Tibial artery (tissue), 4 donors: ENCODE measurements at regions not wholly inside any gene's neighbourhood (a gene's known extent, or its start where the extent isn't known, plus 50 kb on each side); places are given as distances from the start of the nearest gene placed in this dataset.
"Not testable (repeated sequence)": the region's sequence is repeated elsewhere in the genome, so short reads cannot be mapped to it uniquely, and the experiment has no call there.

Experiments
- DNase-seq, 2 donors: peaks; one replicate each; pipeline ENCODE4 v3.0.0-alpha.2; 2019
- H3K27ac ChIP-seq, 2 donors: fragments of 200-600 bp; sonication (generic) in 1 of 2; 1 replicate in 1 of 2; 2 replicates in 1 of 2; pipeline ENCODE4 v1.5.1; 2018 to 2019; ENCODE audit warnings: mild to moderate bottlenecking in 1 of 2
- H3K27me3 ChIP-seq, 2 donors: fragments of 200-600 bp; sonication (generic) in 1 of 2; one replicate each; pipeline versions ENCODE4 v1.5.1 to v1.6.0; 2016 to 2019
- H3K36me3 ChIP-seq, 3 donors: fragments of 200-600 bp; sonication (generic) in 2 of 3; one replicate each; pipeline ENCODE4 v1.5.1; 2016 to 2019; ENCODE audit warnings: mild to moderate bottlenecking in 2 of 3
- H3K4me1 ChIP-seq, 4 donors: fragments of 200-600 bp; sonication (generic) in 2 of 4; 1 replicate in 3 of 4; 2 replicates in 1 of 4; pipeline ENCODE4 v1.5.1; 2016 to 2019
- H3K4me3 ChIP-seq, 2 donors: fragments of 200-600 bp; sonication (generic) in 1 of 2; 1 replicate in 1 of 2; 2 replicates in 1 of 2; pipeline ENCODE4 v1.5.1; 2018 to 2019; ENCODE audit warnings: mild to moderate bottlenecking in 2 of 2
- H3K9me3 ChIP-seq, 3 donors: fragments of 200-600 bp; sonication (generic) in 1 of 3; one replicate each; pipeline ENCODE4 v1.5.1; 2016 to 2019
- intact Hi-C: fragments of 100-400 bp; cut with DNase I; formaldehyde crosslinking; loops from one replicate; pipeline ENCODE4 v1.15.0; 2023; ENCODE audit warnings: low total_unique reads
- TF ChIP-seq, protein P1 (sequence below), 2 experiments: fragments of 200-600 bp in 1 of 2; fragments of 450-650 bp in 1 of 2; IDR thresholded peaks; one replicate each; pipeline ENCODE4 v1.5.1; 2017 to 2019; ENCODE audit warnings: antibody characterized with exemption in 2 of 2, mild to moderate bottlenecking in 1 of 2, moderate library complexity in 1 of 2

DNA sequence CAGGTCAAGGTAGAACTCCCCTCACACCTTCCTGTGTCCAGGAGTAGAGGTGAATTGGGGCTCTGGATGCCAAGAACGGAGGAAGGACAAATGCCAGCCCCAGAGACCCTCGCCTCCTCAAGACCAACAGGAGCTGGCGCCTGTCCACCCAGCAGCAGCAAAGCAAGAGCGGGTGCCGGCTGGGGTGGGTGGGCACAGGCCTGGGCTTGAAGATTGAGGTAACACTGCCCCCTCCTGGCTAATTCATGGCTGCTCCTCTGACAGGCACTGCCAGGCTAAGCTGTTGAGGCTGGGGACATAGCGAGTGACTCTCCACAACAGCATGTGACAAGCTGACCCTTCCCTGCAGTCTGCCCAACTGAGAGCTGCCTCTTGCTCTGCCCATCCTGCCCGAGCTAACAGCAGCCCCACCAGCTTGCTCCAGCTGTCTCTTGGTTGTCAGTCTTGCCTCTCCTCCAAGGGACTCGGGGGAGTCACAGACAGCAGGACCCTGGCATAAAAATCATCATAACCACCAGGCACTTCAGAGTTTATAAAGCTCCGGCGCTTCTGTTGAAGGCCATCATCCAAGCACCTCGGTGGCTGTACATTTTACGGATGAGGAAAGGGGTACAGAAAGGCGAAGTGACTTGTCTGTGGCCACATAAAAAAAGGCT is 202.3 kb downstream of the TBC1D2B start:
- peak; percentile 38 to 81 for DNase-seq
- intact Hi-C loops = not testable (repeated sequence)

DNA sequence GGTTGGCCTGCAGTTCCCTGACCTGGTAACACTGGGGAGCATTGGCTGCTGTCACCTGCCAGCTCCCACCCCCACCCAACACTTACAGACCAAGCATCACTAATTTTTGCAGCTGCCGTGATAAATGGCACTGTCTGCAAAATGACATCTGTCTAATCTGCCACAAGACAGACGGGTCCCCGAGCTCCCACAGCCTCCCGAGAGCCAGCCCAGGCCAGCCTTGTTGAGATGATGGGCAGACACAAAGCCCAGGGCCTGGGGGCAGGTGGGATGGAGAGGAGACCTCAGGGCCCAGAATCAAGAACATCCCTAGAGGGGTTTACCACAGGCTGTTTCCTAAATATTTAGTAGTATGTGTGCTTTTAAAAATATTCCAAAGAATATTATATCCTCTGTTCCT is 203.4 kb downstream of the TBC1D2B start:
- H3K4me1 ChIP-seq = peaks cover 0 to 25% (median 18%) of the 10 kb centered on the region in 4 donors
- no peak overlapping the region for H3K4me3 ChIP-seq
- peak overlapping the region; percentile 77 to 81 for H3K27ac ChIP-seq
- no peaks in the 10 kb centered on the region for H3K36me3 ChIP-seq
- no peaks in the 10 kb centered on the region for H3K9me3 ChIP-seq
- DNase-seq = no peak
- TF ChIP-seq, protein P1, sequence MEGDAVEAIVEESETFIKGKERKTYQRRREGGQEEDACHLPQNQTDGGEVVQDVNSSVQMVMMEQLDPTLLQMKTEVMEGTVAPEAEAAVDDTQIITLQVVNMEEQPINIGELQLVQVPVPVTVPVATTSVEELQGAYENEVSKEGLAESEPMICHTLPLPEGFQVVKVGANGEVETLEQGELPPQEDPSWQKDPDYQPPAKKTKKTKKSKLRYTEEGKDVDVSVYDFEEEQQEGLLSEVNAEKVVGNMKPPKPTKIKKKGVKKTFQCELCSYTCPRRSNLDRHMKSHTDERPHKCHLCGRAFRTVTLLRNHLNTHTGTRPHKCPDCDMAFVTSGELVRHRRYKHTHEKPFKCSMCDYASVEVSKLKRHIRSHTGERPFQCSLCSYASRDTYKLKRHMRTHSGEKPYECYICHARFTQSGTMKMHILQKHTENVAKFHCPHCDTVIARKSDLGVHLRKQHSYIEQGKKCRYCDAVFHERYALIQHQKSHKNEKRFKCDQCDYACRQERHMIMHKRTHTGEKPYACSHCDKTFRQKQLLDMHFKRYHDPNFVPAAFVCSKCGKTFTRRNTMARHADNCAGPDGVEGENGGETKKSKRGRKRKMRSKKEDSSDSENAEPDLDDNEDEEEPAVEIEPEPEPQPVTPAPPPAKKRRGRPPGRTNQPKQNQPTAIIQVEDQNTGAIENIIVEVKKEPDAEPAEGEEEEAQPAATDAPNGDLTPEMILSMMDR (IDR thresholded peaks at IDR 0.05) = no peak
- intact Hi-C loops = no loop called here
- H3K27me3 ChIP-seq = no peaks in the 10 kb centered on the region

More for the DNA sequence above, 202.3 kb downstream of the TBC1D2B start:
- peak overlapping the region; percentile 77 to 81 for H3K27ac ChIP-seq
- H3K4me3 ChIP-seq, H3K27me3 ChIP-seq, H3K36me3 ChIP-seq, H3K9me3 ChIP-seq: not testable (repeated sequence)
- peaks cover 0 to 25% (median 17%) of the 10 kb centered on the region in 4 donors for H3K4me1 ChIP-seq
- TF ChIP-seq, protein P1 (IDR thresholded peaks at IDR 0.05) = peak; percentile 30 to 55

DNA sequence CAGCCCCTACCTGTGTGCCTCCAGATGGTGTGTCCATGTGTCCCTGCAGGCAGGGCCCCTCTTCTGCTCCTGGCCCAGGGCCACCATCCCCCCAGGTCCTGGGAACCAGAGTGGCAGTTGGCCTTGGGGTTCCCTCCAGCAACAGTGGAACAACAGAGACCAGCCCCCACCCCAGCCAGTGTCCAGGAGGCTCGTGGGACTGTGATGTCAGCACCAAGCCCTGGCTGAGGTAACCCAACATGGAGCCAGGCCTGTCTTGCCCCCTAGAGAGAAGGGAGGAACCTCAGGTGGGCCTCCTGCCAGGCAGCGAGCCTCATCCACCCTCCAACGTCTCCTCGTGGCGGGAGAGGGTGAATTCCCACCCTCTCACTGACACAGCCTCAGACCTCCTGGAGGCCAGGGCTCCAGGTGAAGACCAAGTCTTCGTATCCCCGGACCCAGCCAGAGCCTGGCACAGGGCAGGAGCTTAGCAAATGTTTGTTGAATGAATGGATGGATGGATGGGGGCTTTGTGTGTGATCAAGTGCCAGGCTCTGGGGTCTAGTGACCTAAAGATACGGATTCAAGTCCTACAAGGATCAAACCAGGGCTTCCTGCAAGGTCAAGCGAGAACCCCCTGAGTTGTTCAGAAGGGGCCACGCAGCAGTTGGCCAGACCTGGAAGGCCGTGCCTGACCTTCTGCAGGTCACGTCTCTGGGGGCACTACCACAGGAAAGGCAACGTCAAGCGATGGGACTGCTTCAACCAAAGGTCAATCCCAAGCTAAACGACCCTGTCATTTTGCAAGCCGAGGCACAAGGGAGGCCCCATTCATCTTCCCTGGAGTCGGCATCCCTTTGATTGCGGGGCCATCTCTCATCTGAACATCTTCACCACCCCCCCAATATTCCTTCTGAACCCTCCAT is 204.7 kb downstream of the TBC1D2B start:
- H3K36me3 ChIP-seq, H3K27ac ChIP-seq, H3K4me3 ChIP-seq, H3K9me3 ChIP-seq, intact Hi-C loops, H3K27me3 ChIP-seq, DNase-seq: not testable (repeated sequence)
- peaks cover 0 to 25% (median 18%) of the 10 kb centered on the region in 4 donors for H3K4me1 ChIP-seq

DNA sequence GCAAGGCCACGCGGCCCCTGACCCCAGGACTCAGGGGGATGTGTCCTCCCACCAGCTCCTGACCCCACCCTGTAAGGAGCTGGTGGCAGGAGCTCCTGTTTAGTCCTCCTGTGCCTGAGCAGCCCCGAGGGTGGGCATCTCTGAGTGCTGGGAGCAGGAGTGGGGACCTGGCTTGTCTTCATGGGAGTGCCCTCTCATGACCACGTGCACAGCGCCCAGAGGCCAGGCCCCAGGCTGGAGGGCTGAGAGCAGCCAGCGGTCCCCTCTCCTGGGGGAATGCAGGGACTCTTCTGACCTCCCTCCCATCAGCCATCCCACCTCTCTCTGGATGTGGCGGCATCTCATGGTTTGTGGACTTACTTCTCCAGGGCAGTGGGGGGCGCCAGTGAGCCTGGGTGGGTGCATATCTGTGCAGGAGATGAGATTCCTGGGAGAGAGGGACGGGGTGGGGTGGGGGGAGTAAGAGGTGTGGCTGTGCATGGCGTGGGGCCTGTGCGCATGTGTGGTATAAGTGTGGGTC is 205.6 kb downstream of the TBC1D2B start:
- TF ChIP-seq, protein P1 (IDR thresholded peaks at IDR 0.05) = no peak
- no peak overlapping the region for H3K4me3 ChIP-seq
- H3K4me1 ChIP-seq = peaks cover 0 to 20% (median 16%) of the 10 kb centered on the region in 4 donors
- H3K27me3 ChIP-seq = no peaks in the 10 kb centered on the region
- H3K9me3 ChIP-seq = no peaks in the 10 kb centered on the region
- no peaks in the 10 kb centered on the region for H3K36me3 ChIP-seq
- no peak overlapping the region for H3K27ac ChIP-seq
- DNase-seq = peak in 1 of 2 donors; percentile 52
- intact Hi-C loops = loop anchor here (2.0 kb wide), 1 partner anchor 29 kb away; no protein-coding TSS in a partner anchor

DNA sequence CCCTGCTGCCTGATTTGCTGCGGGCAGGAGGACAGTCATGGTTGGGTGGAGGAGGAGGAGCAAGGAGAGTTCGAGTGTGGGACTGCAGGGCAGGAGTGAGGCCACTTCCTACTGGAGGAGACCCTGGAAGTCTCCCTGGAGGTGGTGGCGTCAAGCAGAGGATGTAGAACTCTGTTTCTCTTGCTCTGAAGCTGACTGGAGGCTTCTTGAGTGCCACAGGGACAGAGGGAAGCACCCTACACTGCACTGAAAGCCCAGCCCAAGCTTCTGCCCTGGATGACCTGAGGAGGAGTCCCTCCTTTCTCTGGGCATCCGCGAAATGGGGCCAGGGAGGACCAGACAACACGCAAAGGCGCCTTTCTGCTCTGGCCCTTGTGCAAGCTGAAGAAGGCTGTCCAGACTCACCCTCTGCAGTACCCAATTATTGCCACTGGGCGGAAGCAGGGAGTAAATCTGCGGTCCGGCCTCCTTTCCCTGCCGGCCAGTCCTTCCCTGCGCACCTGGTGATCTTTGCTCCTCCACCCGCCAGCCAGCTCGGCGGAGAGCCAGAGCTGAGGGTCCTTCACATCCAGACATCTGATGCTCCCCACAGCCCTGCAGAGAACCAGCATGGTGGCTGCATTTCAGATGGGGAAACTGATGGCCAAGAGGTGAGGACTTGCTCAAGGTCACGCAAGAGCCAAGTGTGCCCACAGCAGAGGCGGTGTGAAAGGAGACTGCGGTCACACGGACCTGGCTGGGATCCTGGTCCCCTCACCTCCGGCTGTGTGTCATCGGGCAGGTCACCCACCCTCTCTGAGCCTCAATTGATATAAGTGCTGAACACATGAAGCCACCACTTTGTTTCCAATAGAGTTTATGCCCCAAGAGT is 207.1 kb downstream of the TBC1D2B start:
- Histone ChIP-seq H3K27me3 (no peaks in the 10 kb centered on the region), H3K9me3 (no peaks in the 10 kb centered on the region), H3K36me3 (no peaks in the 10 kb centered on the region), H3K4me1 (peaks cover 0 to 14% (median 9%) of the 10 kb centered on the region in 4 donors), H3K27ac (no peak overlapping the region), H3K4me3 (no peak overlapping the region)
- TF ChIP-seq, protein P1 (IDR thresholded peaks at IDR 0.05) = peak; percentile 94 to 96
- intact Hi-C loops = loop anchor here (2.0 kb wide), 1 partner anchor 30 kb away; no protein-coding TSS in a partner anchor
- DNase-seq = peak; percentile 52 to 81
